ENCODE measurements at regions not wholly inside any gene's neighbourhood (a gene's known extent, or its start where the extent isn't known, plus 50 kb on each side); places are given as distances from the start of the nearest gene placed in this dataset.

DNA sequence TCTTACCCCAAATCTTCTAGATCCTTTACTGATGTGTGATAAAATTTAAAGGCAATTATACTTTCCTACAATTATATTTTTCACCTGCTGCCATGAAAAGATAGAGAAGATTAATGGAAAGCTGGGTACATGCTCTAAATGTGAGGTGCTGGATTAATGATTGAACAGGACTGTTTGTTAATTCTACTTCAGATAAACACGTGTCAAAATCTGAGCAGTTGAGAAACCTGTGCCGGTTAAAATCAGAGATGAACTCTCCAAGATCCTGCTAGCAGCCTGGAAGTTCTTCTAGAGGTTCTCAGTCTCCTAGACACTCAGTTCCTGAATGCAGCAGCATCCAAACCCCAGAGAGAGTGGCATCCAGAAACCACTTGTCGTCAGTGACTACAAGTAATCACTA is 69.2 kb downstream of the INHBA start:
- no peak for DNase-seq (ENCODE audit: low spot score)
- no peak for ATAC-seq (ENCODE audit: low read depth)
- TF ChIP-seq, protein P1, sequence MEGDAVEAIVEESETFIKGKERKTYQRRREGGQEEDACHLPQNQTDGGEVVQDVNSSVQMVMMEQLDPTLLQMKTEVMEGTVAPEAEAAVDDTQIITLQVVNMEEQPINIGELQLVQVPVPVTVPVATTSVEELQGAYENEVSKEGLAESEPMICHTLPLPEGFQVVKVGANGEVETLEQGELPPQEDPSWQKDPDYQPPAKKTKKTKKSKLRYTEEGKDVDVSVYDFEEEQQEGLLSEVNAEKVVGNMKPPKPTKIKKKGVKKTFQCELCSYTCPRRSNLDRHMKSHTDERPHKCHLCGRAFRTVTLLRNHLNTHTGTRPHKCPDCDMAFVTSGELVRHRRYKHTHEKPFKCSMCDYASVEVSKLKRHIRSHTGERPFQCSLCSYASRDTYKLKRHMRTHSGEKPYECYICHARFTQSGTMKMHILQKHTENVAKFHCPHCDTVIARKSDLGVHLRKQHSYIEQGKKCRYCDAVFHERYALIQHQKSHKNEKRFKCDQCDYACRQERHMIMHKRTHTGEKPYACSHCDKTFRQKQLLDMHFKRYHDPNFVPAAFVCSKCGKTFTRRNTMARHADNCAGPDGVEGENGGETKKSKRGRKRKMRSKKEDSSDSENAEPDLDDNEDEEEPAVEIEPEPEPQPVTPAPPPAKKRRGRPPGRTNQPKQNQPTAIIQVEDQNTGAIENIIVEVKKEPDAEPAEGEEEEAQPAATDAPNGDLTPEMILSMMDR (IDR thresholded peaks at IDR 0.05; ENCODE audit: poor library complexity, severe bottlenecking) = no peak
- Histone ChIP-seq H3K27me3 (ENCODE audit: insufficient read depth, poor library complexity, severe bottlenecking) (no peaks in the 10 kb centered on the region), H3K27ac (ENCODE audit: poor library complexity, severe bottlenecking) (no peak overlapping the region), H3K4me3 (ENCODE audit: severe bottlenecking) (no peak overlapping the region), H3K36me3 (ENCODE audit: low read depth) (no peaks in the 10 kb centered on the region), H3K9me3 (ENCODE audit: severe bottlenecking) (no peaks in the 10 kb centered on the region), H3K4me1 (ENCODE audit: insufficient read depth, poor library complexity, severe bottlenecking) (no peaks in the 10 kb centered on the region)

DNA sequence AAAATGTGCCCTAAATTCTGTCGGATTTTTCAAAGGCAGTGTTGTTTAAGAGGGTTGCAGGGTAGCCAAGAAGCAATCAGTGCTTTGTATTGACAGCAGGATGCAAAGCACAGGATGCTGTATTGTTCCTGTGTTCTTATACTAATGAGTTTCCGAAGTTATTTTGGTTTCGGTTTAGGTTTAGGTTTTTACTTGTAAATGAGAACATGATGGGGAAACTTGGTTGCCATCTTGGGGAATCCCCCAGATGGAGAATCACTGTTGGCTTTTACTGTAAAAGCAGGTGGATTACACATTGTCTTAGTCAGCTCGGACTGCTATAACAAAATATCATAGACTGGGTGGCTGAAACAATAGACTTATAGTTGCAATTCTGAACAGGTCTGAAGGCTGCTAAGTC is 72.1 kb downstream of the INHBA start:
- TF ChIP-seq, protein P1 (IDR thresholded peaks at IDR 0.05; ENCODE audit: poor library complexity, severe bottlenecking) = no peak
- no peak for ATAC-seq (ENCODE audit: low read depth)
- Histone ChIP-seq H3K9me3 (ENCODE audit: severe bottlenecking) (no peaks in the 10 kb centered on the region), H3K4me3 (ENCODE audit: severe bottlenecking) (no peak overlapping the region), H3K36me3 (ENCODE audit: low read depth) (no peaks in the 10 kb centered on the region), H3K27me3 (ENCODE audit: insufficient read depth, poor library complexity, severe bottlenecking) (no peaks in the 10 kb centered on the region), H3K27ac (ENCODE audit: poor library complexity, severe bottlenecking) (no peak overlapping the region), H3K4me1 (ENCODE audit: insufficient read depth, poor library complexity, severe bottlenecking) (no peaks in the 10 kb centered on the region)
- no peak for DNase-seq (ENCODE audit: low spot score)

GRCh38 chr7:41629711-41630111 is 73.2 kb downstream of the INHBA start:
- ATAC-seq (ENCODE audit: low read depth) (no peak), DNase-seq (ENCODE audit: low spot score) (no peak)
- no peaks in the 10 kb centered on the region for H3K27me3 ChIP-seq (ENCODE audit: insufficient read depth, poor library complexity, severe bottlenecking)
- H3K36me3 ChIP-seq (ENCODE audit: low read depth) = no peaks in the 10 kb centered on the region
- no peaks in the 10 kb centered on the region for H3K9me3 ChIP-seq (ENCODE audit: severe bottlenecking)
- TF ChIP-seq, protein P1 (IDR thresholded peaks at IDR 0.05; ENCODE audit: poor library complexity, severe bottlenecking) = no peak
- no peak overlapping the region for H3K27ac ChIP-seq (ENCODE audit: poor library complexity, severe bottlenecking)
- H3K4me3 ChIP-seq (ENCODE audit: severe bottlenecking) = no peak overlapping the region
- H3K4me1 ChIP-seq (ENCODE audit: insufficient read depth, poor library complexity, severe bottlenecking) = no peaks in the 10 kb centered on the region

DNA sequence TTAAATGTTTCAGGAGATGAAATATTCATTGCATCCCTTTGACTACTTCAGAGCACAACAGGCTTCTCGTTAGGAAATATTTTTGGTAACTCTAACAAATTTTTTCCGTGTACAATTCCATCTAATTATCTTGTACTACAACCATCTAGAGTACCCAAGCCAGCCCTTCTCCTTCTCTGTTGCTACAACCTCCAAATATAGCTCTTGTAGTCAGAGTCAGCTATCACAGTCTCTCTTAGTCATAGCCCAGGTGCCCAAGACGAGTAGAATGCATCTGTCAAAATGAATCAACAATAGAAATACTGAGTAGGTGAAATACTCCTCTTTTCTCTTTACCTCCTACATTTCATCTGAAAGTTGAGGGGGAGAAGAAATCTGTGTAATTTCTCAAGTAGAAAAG is 74.0 kb downstream of the INHBA start:
- no peaks in the 10 kb centered on the region for H3K4me1 ChIP-seq (ENCODE audit: insufficient read depth, poor library complexity, severe bottlenecking)
- TF ChIP-seq, protein P1 (IDR thresholded peaks at IDR 0.05; ENCODE audit: poor library complexity, severe bottlenecking) = no peak
- H3K36me3 ChIP-seq (ENCODE audit: low read depth) = no peaks in the 10 kb centered on the region
- ATAC-seq (ENCODE audit: low read depth) = peak; percentile 67; the same call in 2 of the 3 replicates
- no peak for DNase-seq (ENCODE audit: low spot score)
- H3K9me3 ChIP-seq (ENCODE audit: severe bottlenecking) = no peaks in the 10 kb centered on the region
- no peak overlapping the region for H3K4me3 ChIP-seq (ENCODE audit: severe bottlenecking)
- H3K27ac ChIP-seq (ENCODE audit: poor library complexity, severe bottlenecking) = no peak overlapping the region
- H3K27me3 ChIP-seq (ENCODE audit: insufficient read depth, poor library complexity, severe bottlenecking) = no peaks in the 10 kb centered on the region

DNA sequence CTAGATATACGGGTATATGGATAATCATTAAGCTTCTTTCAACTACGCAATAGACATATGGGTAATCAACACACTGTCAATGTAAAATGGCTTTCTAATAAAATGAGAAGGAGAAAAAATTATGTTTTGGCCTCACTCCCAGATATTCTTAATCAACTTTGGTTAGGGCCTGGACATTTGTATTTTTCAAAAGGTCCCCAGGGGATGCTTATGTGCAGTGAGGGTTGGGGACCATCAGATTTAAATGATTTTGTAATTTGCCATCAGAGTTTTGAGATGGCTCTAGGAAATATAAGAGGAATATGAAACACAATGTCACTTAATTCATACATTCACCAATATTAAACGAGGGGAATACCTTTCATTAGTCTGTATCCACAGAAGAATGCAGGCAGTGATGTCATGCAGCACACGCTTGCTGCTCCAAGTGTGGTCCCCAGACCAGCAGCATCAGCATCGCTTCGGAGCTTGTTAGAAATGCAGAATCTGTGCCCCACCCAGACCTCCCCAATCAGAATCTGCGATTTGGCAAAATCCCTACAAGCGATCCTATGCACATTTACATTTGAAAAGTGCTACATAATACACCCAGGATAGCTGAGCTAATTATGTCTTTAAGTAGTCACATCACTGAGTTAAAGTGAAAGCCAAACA is 75.1 kb downstream of the INHBA start:
- TF ChIP-seq, protein P1 (IDR thresholded peaks at IDR 0.05; ENCODE audit: poor library complexity, severe bottlenecking) = no peak
- Histone ChIP-seq H3K4me1 (ENCODE audit: insufficient read depth, poor library complexity, severe bottlenecking) (no peaks in the 10 kb centered on the region), H3K4me3 (ENCODE audit: severe bottlenecking) (no peak overlapping the region), H3K27me3 (ENCODE audit: insufficient read depth, poor library complexity, severe bottlenecking) (no peaks in the 10 kb centered on the region), H3K9me3 (ENCODE audit: severe bottlenecking) (no peaks in the 10 kb centered on the region), H3K27ac (ENCODE audit: poor library complexity, severe bottlenecking) (no peak overlapping the region), H3K36me3 (ENCODE audit: low read depth) (no peaks in the 10 kb centered on the region)
- no peak for DNase-seq (ENCODE audit: low spot score)
- no peak for ATAC-seq (ENCODE audit: low read depth)
